Upper lobe of left lung (tissue), 6 donors: ENCODE measurements at regions not wholly inside any gene's neighbourhood (a gene's known extent, or its start where the extent isn't known, plus 50 kb on each side); places are given as distances from the start of the nearest gene placed in this dataset.

ENCODE experiments used
- ATAC-seq, 2 donors: fragments of 200-7000 bp; cut with Tn5 transposase; one replicate each; pipeline ENCODE4 v1.9.1; 2022; ENCODE audit warnings: mild to moderate bottlenecking in 2 of 2, moderate library complexity in 2 of 2; ENCODE audit not compliant: low FRiP score in 2 of 2
- DNase-seq, 2 donors: peaks; one replicate each; pipeline ENCODE4 v3.0.0-alpha.2; 2019 to 2020
- H3K27ac ChIP-seq, 4 donors: fragments of 200-600 bp; sonication (generic); one replicate each; pipeline ENCODE4 v1.5.1; 2016 to 2019
- H3K27me3 ChIP-seq, 4 donors: fragments of 200-600 bp; sonication (generic); one replicate each; pipeline ENCODE4 v1.5.1; 2017 to 2019
- H3K36me3 ChIP-seq, 4 donors: fragments of 200-600 bp; sonication (generic); one replicate each; pipeline ENCODE4 v1.5.1; 2016 to 2019
- H3K4me1 ChIP-seq, 4 donors: fragments of 200-600 bp; sonication (generic); one replicate each; pipeline ENCODE4 v1.5.1; 2018 to 2019
- H3K4me3 ChIP-seq, 4 donors: fragments of 200-600 bp; sonication (generic); one replicate each; pipeline ENCODE4 v1.5.1; 2017 to 2019; ENCODE audit warnings: mild to moderate bottlenecking in 2 of 4, moderate library complexity in 1 of 4
- H3K9me3 ChIP-seq, 4 donors: fragments of 200-600 bp; sonication (generic); one replicate each; pipeline ENCODE4 v1.5.1; 2018 to 2019
- CTCF ChIP-seq, 6 experiments: fragments of 450-650 bp in 4 of 6; fragments of 200-600 bp in 2 of 6; sonication (generic) in 2 of 6; IDR thresholded peaks; one replicate each; pipeline ENCODE4 v1.5.1; 2016 to 2019; ENCODE audit warnings: antibody characterized with exemption in 6 of 6
- EP300 ChIP-seq, 4 donors: sonication (generic); formaldehyde crosslinking; IDR thresholded peaks; one replicate each; pipeline ENCODE4 v1.5.1; 2017; ENCODE audit warnings: antibody characterized with exemption in 4 of 4, control low read depth in 2 of 4
- POLR2A ChIP-seq, 4 donors: fragments of 450-650 bp; IDR thresholded peaks; one replicate each; pipeline ENCODE4 v1.5.1; 2016 to 2017; ENCODE audit warnings: antibody characterized with exemption in 4 of 4, mild to moderate bottlenecking in 2 of 4
- POLR2AphosphoS5 ChIP-seq, 2 donors: sonication (generic); formaldehyde crosslinking; IDR thresholded peaks; one replicate each; pipeline ENCODE4 v1.5.1; 2017; ENCODE audit warnings: antibody characterized with exemption in 2 of 2
- WGBS, 2 donors: methylation state at CpG; one replicate each; pipeline ENCODE4 v1.1.5; 2017 to 2018; 5-methylcytosine and 5-hydroxymethylcytosine counted together
- donor health status: DM: no; HTN: no; CAD: no; lungs with moderate emphysema.
- donor health status: DM: no; HTN: yes; CAD: no; lungs with severe emphysema.

- Histone ChIP-seq H3K4me3 (no peak overlapping the region), H3K9me3 (no peaks in the 10 kb centered on the region), H3K36me3 (no peaks in the 10 kb centered on the region), H3K27ac (no peak overlapping the region), H3K27me3 (no peaks in the 10 kb centered on the region), H3K4me1 (no peaks in the 10 kb centered on the region)
- TF ChIP-seq CTCF (IDR thresholded peaks at IDR 0.05), result no peak
- TF ChIP-seq POLR2A (IDR thresholded peaks at IDR 0.05), result no peak
- no peak for TF ChIP-seq EP300 (IDR thresholded peaks at IDR 0.05)
- no peak for TF ChIP-seq POLR2AphosphoS5 (IDR thresholded peaks at IDR 0.05)
- DNase-seq, result no peak
- WGBS, 2 donors, result 72 to 82% methylated on average over 2 of the region's 2 CpGs
- ATAC-seq, result no peak
Measured at GRCh38 chr4:149108626-149109025, 666.4 kb upstream of the NR3C2 start.

GRCh38 chr4:149102765-149103164, 660.6 kb upstream of the NR3C2 start:
- ATAC-seq (no peak), DNase-seq (no peak)
- no peaks in the 10 kb centered on the region for H3K27me3 ChIP-seq
- no peaks in the 10 kb centered on the region for H3K36me3 ChIP-seq
- no peaks in the 10 kb centered on the region for H3K4me1 ChIP-seq
- no peak overlapping the region for H3K27ac ChIP-seq
- no peak overlapping the region for H3K4me3 ChIP-seq
- TF ChIP-seq POLR2AphosphoS5 (IDR thresholded peaks at IDR 0.05), result no peak
- TF ChIP-seq POLR2A (IDR thresholded peaks at IDR 0.05), result no peak
- TF ChIP-seq EP300 (IDR thresholded peaks at IDR 0.05), result no peak
- no peak for TF ChIP-seq CTCF (IDR thresholded peaks at IDR 0.05)
- no peaks in the 10 kb centered on the region for H3K9me3 ChIP-seq

GRCh38 chr4:149101649-149102048, 659.4 kb upstream of the NR3C2 start:
- Histone ChIP-seq H3K4me1 (no peaks in the 10 kb centered on the region), H3K4me3 (no peak overlapping the region), H3K36me3 (no peaks in the 10 kb centered on the region), H3K27ac (no peak overlapping the region), H3K27me3 (no peaks in the 10 kb centered on the region), H3K9me3 (no peaks in the 10 kb centered on the region)
- no peak for ATAC-seq
- WGBS, 2 donors, result 93 to 94% methylated on average over 2 of the region's 2 CpGs
- no peak for DNase-seq
- TF ChIP-seq EP300 (IDR thresholded peaks at IDR 0.05) (no peak), POLR2A (IDR thresholded peaks at IDR 0.05) (no peak), CTCF (IDR thresholded peaks at IDR 0.05) (no peak)

GRCh38 chr4:149095811-149096210, 653.6 kb upstream of the NR3C2 start:
- Histone ChIP-seq H3K9me3 (peaks cover 0 to 8% (median 4%) of the 10 kb centered on the region in 4 donors), H3K4me1 (no peaks in the 10 kb centered on the region), H3K36me3 (no peaks in the 10 kb centered on the region), H3K27ac (no peak overlapping the region), H3K27me3 (no peaks in the 10 kb centered on the region), H3K4me3 (no peak overlapping the region)
- TF ChIP-seq EP300 (IDR thresholded peaks at IDR 0.05) (no peak), POLR2A (IDR thresholded peaks at IDR 0.05) (no peak), CTCF (IDR thresholded peaks at IDR 0.05) (no peak), POLR2AphosphoS5 (IDR thresholded peaks at IDR 0.05) (no peak)
- no peak for ATAC-seq
- 67 to 71% methylated on average over 1 of the region's 1 CpG for WGBS, 2 donors
- no peak for DNase-seq

- H3K36me3 ChIP-seq, result no peaks in the 10 kb centered on the region
- ATAC-seq, result no peak
- no peak overlapping the region for H3K27ac ChIP-seq
- TF ChIP-seq POLR2A (IDR thresholded peaks at IDR 0.05) (no peak), CTCF (IDR thresholded peaks at IDR 0.05) (no peak), POLR2AphosphoS5 (IDR thresholded peaks at IDR 0.05) (no peak), EP300 (IDR thresholded peaks at IDR 0.05) (no peak)
- H3K9me3 ChIP-seq, result peaks cover 0 to 8% (median 4%) of the 10 kb centered on the region in 4 donors
- H3K4me1 ChIP-seq, result no peaks in the 10 kb centered on the region
- no peaks in the 10 kb centered on the region for H3K27me3 ChIP-seq
- H3K4me3 ChIP-seq, result no peak overlapping the region
- no peak for DNase-seq
Measured at GRCh38 chr4:149095001-149095400, 652.8 kb upstream of the NR3C2 start.
